ENCODE measurements at regions not wholly inside any gene's neighbourhood (a gene's known extent, or its start where the extent isn't known, plus 50 kb on each side); places are given as distances from the start of the nearest gene placed in this dataset.

DNA sequence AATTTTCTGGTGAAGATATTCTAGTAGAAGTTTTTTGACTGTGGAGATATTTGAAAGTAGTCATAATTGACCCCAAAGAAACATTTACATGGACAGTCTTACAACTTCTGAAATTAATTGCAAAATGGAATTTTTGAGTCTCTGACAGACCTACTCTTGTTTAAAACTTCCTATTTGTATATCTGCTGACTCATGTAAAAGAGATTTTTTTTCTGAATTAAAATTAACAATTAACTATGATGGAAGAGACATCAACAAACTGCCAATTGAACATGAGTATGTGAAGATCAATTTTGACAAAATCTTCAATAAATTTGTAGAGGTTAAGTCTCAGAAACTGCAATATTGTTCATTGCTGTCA, 108.5 kb upstream of the MAX start:
- no peak overlapping the region for H3K4me3 Mint-ChIP-seq (ENCODE audit: low read depth)
- DNase-seq (ENCODE audit: low spot score): no peak
- intact Hi-C loops (cut with micrococcal nuclease): loop anchor here (1.0 to 10.0 kb wide), 7 partner anchors 11 to 716 kb away; partner anchors contain the start of gene FUT8
- no peaks in the 10 kb centered on the region for H3K36me3 Mint-ChIP-seq (ENCODE audit: low read depth)
- peak overlapping the region; percentile 62 for H3K27ac Mint-ChIP-seq
- H3K27me3 Mint-ChIP-seq (ENCODE audit: low read depth): no peaks in the 10 kb centered on the region
- peaks cover 60% of the 10 kb centered on the region for H3K4me1 Mint-ChIP-seq (ENCODE audit: low read depth)
- no peaks in the 10 kb centered on the region for H3K9me3 Mint-ChIP-seq

GRCh38 chr14:65211341-65211987, 109.1 kb upstream of the MAX start:
- peaks cover 55% of the 10 kb centered on the region for H3K4me1 Mint-ChIP-seq (ENCODE audit: low read depth)
- intact Hi-C loops (cut with micrococcal nuclease): loop anchor here (1.0 to 10.0 kb wide), 6 partner anchors 11 to 716 kb away; partner anchors contain the start of gene FUT8
- no peak for DNase-seq (ENCODE audit: low spot score)
- H3K36me3 Mint-ChIP-seq (ENCODE audit: low read depth): no peaks in the 10 kb centered on the region
- H3K27ac Mint-ChIP-seq: peak overlapping the region; percentile 95
- H3K4me3 Mint-ChIP-seq (ENCODE audit: low read depth): peak overlapping the region; percentile 67
- H3K27me3 Mint-ChIP-seq (ENCODE audit: low read depth): no peaks in the 10 kb centered on the region
- no peaks in the 10 kb centered on the region for H3K9me3 Mint-ChIP-seq

DNA sequence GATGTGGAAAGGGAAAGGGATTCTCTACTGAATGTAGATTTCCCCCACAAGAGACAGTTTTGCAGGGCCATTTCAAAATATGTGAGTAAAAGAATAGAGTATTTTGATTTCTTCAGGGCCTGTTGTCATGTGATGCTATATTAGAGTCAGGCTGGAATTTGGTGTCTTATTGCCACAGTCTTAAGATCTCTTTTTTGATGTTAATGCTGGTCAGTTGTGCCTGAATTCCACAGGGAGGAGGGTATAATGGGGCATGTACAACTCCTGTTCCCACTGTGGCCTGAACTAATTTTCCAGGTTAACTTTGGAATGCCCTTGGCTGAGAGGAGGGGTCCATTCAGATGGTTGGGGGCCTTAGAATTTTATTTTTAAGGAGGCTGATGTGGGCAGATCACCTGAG, 111.0 kb upstream of the MAX start:
- Mint-ChIP-seq H3K4me1 (ENCODE audit: low read depth) (peaks cover 50% of the 10 kb centered on the region), H3K27ac (no peak overlapping the region), H3K9me3 (no peaks in the 10 kb centered on the region), H3K27me3 (ENCODE audit: low read depth) (no peaks in the 10 kb centered on the region), H3K36me3 (ENCODE audit: low read depth) (no peaks in the 10 kb centered on the region), H3K4me3 (ENCODE audit: low read depth) (no peak overlapping the region)
- intact Hi-C loops (cut with micrococcal nuclease): loop anchor here (5.0 to 10.0 kb wide), 2 partner anchors 491 to 714 kb away; no protein-coding TSS in a partner anchor
- DNase-seq (ENCODE audit: low spot score): no peak

DNA sequence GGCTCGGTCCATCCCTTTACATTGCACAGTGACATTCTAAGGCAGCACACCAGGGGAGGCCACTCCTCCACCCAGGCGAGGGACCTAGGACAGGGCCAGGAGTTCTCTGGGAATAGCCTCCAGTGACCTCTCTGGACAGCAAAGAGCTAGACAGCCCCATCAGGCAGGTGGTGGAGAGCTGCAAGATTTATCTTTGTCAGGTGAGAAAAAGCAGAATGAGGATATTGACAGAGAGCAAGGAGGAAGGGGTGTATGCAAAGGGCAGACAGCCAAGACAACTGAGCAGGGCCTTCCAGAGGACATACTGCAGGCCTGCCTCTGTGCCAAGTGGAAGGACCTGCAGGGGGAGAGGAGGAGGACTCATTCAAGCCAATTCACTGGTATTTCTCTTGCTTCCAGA, 112.4 kb upstream of the MAX start:
- H3K27ac Mint-ChIP-seq: no peak overlapping the region
- no peak for DNase-seq (ENCODE audit: low spot score)
- no peak overlapping the region for H3K4me3 Mint-ChIP-seq (ENCODE audit: low read depth)
- H3K4me1 Mint-ChIP-seq (ENCODE audit: low read depth): peaks cover 39% of the 10 kb centered on the region
- no peaks in the 10 kb centered on the region for H3K36me3 Mint-ChIP-seq (ENCODE audit: low read depth)
- intact Hi-C loops (cut with micrococcal nuclease): loop anchor here (5.0 to 10.0 kb wide), 2 partner anchors 490 to 713 kb away; no protein-coding TSS in a partner anchor
- no peaks in the 10 kb centered on the region for H3K9me3 Mint-ChIP-seq
- H3K27me3 Mint-ChIP-seq (ENCODE audit: low read depth): no peaks in the 10 kb centered on the region

- Mint-ChIP-seq H3K9me3 (no peaks in the 10 kb centered on the region), H3K4me3 (ENCODE audit: low read depth) (no peak overlapping the region), H3K27ac (no peak overlapping the region), H3K27me3 (ENCODE audit: low read depth) (no peaks in the 10 kb centered on the region), H3K4me1 (ENCODE audit: low read depth) (peaks cover 29% of the 10 kb centered on the region), H3K36me3 (ENCODE audit: low read depth) (peaks cover 6% of the 10 kb centered on the region)
- intact Hi-C loops (cut with micrococcal nuclease): loop anchor here (10.0 kb wide), 1 partner anchor 485 kb away; no protein-coding TSS in a partner anchor
- no peak for DNase-seq (ENCODE audit: low spot score)
These were observed 117.0 kb upstream of the MAX start for GRCh38 chr14:65219353-65219752.

GRCh38 chr14:65222440-65222858, 120.1 kb upstream of the MAX start:
- peak; percentile 35 for DNase-seq (ENCODE audit: low spot score)
- H3K9me3 Mint-ChIP-seq: no peaks in the 10 kb centered on the region
- peak overlapping the region; percentile 24 for H3K27ac Mint-ChIP-seq
- H3K4me1 Mint-ChIP-seq (ENCODE audit: low read depth): peaks cover 34% of the 10 kb centered on the region
- peaks cover 6% of the 10 kb centered on the region for H3K36me3 Mint-ChIP-seq (ENCODE audit: low read depth)
- no peaks in the 10 kb centered on the region for H3K27me3 Mint-ChIP-seq (ENCODE audit: low read depth)
- H3K4me3 Mint-ChIP-seq (ENCODE audit: low read depth): no peak overlapping the region
- intact Hi-C loops (cut with micrococcal nuclease): loop anchor here (1.0 to 10.0 kb wide), 6 partner anchors 11 to 602 kb away; no protein-coding TSS in a partner anchor

DNA sequence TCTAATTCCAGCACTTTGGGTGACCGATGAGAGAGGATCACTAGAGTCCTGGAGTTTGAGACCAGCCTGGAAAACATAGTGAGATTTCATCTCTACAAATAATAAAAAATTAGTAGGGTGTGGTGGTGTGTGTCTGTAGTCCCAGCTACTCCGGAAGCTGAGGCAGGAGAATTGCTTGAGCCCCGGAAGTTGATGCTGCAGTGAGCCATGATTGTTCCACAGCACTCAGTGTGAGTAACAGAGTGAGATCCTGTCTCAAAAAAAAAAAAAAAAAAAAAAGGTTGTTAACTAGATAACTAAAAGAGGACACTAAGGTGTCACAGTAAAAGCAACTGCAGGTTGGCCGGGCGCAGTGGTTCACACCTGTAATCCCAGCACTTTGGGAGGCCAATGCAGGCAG, 121.3 kb upstream of the MAX start:
- Mint-ChIP-seq H3K27me3 (ENCODE audit: low read depth) (no peaks in the 10 kb centered on the region), H3K9me3 (no peaks in the 10 kb centered on the region), H3K4me1 (ENCODE audit: low read depth) (peaks cover 39% of the 10 kb centered on the region), H3K27ac (peak overlapping the region; percentile 15), H3K4me3 (ENCODE audit: low read depth) (no peak overlapping the region), H3K36me3 (ENCODE audit: low read depth) (peaks cover 6% of the 10 kb centered on the region)
- DNase-seq (ENCODE audit: low spot score): no peak
- intact Hi-C loops (cut with micrococcal nuclease): loop anchor here (2.0 to 10.0 kb wide), 3 partner anchors 17 to 414 kb away; no protein-coding TSS in a partner anchor

- Mint-ChIP-seq H3K4me3 (ENCODE audit: low read depth) (no peak overlapping the region), H3K36me3 (ENCODE audit: low read depth) (peaks cover 6% of the 10 kb centered on the region), H3K9me3 (no peaks in the 10 kb centered on the region), H3K4me1 (ENCODE audit: low read depth) (peaks cover 51% of the 10 kb centered on the region), H3K27me3 (ENCODE audit: low read depth) (no peaks in the 10 kb centered on the region), H3K27ac (peak overlapping the region; percentile 9)
- no peak for DNase-seq (ENCODE audit: low spot score)
- intact Hi-C loops (cut with micrococcal nuclease): loop anchor here (5.0 to 10.0 kb wide), 2 partner anchors 140 to 413 kb away; no protein-coding TSS in a partner anchor
These were observed 122.5 kb upstream of the MAX start for GRCh38 chr14:65224799-65225198.

GRCh38 chr14:65225299-65226159, 123.2 kb upstream of the MAX start:
- peaks cover 58% of the 10 kb centered on the region for H3K4me1 Mint-ChIP-seq (ENCODE audit: low read depth)
- peaks cover 2% of the 10 kb centered on the region for H3K36me3 Mint-ChIP-seq (ENCODE audit: low read depth)
- H3K9me3 Mint-ChIP-seq: no peaks in the 10 kb centered on the region
- intact Hi-C loops (cut with micrococcal nuclease): loop anchor here (10.0 kb wide), 1 partner anchor 139 kb away; no protein-coding TSS in a partner anchor
- H3K4me3 Mint-ChIP-seq (ENCODE audit: low read depth): no peak overlapping the region
- no peaks in the 10 kb centered on the region for H3K27me3 Mint-ChIP-seq (ENCODE audit: low read depth)
- H3K27ac Mint-ChIP-seq: no peak overlapping the region
- no peak for DNase-seq (ENCODE audit: low spot score)

- Mint-ChIP-seq H3K4me3 (ENCODE audit: low read depth) (no peak overlapping the region), H3K4me1 (ENCODE audit: low read depth) (peaks cover 55% of the 10 kb centered on the region), H3K27me3 (ENCODE audit: low read depth) (no peaks in the 10 kb centered on the region), H3K9me3 (no peaks in the 10 kb centered on the region), H3K27ac (no peak overlapping the region), H3K36me3 (ENCODE audit: low read depth) (no peaks in the 10 kb centered on the region)
- intact Hi-C loops (cut with micrococcal nuclease): loop anchor here (10.0 kb wide), 1 partner anchor 138 kb away; no protein-coding TSS in a partner anchor
- no peak for DNase-seq (ENCODE audit: low spot score)
These were observed 124.7 kb upstream of the MAX start for GRCh38 chr14:65226824-65227604.

- peaks cover 48% of the 10 kb centered on the region for H3K4me1 Mint-ChIP-seq (ENCODE audit: low read depth)
- H3K9me3 Mint-ChIP-seq: no peaks in the 10 kb centered on the region
- peak overlapping the region; percentile 25 for H3K27ac Mint-ChIP-seq
- intact Hi-C loops (cut with micrococcal nuclease): loop anchor here (1.0 to 10.0 kb wide), 4 partner anchors 58 to 184 kb away; partner anchors contain the start of gene FUT8
- H3K27me3 Mint-ChIP-seq (ENCODE audit: low read depth): no peaks in the 10 kb centered on the region
- H3K4me3 Mint-ChIP-seq (ENCODE audit: low read depth): no peak overlapping the region
- H3K36me3 Mint-ChIP-seq (ENCODE audit: low read depth): no peaks in the 10 kb centered on the region
- DNase-seq (ENCODE audit: low spot score): no peak
These were observed 126.1 kb upstream of the MAX start for GRCh38 chr14:65228436-65228835.
